CD4-positive, alpha-beta T cell treated with Interleukin-2 at 100 ng/mL for 4 hours (primary cell): ENCODE measurements at regions not wholly inside any gene's neighbourhood (a gene's known extent, or its start where the extent isn't known, plus 50 kb on each side); places are given as distances from the start of the nearest gene placed in this dataset.

Experiments
- DNase-seq: peaks from one replicate; pipeline ENCODE4 v3.0.0-alpha.2; 2020; ENCODE audit warnings: low spot score

GRCh38 chr1:58891347-58891746, 107.5 kb upstream of the JUN start:
- no peak for DNase-seq

DNA sequence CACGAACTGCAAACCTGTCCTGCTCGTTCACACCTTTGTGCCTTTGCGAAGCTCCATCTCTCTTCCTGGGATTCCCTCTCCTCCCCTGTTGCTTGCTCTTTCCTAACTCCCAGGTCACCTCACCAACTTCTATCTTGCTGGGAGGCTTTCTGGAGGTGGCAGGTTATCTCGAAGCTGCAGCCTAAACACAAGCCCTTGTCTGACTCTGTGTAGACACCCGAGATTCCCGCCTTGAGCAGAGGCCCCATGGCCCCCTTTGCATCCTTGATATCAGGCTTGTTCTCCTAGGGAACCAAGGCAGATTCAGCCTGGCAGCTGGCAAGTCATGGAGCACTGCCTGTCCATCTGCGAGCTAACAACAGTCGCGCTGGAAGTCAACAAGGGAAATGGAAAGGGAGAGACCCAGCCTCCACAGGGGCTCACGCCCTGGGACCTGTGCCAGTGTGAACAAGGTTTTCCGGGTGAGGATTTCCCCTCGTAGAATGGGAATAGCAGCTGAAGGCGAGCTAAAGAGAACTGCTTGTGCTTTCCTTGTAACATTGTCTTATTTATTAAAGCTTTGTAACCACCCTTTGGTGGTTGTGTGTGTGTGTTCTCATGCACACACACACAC, 109.5 kb upstream of the JUN start:
- no peak for DNase-seq

DNA sequence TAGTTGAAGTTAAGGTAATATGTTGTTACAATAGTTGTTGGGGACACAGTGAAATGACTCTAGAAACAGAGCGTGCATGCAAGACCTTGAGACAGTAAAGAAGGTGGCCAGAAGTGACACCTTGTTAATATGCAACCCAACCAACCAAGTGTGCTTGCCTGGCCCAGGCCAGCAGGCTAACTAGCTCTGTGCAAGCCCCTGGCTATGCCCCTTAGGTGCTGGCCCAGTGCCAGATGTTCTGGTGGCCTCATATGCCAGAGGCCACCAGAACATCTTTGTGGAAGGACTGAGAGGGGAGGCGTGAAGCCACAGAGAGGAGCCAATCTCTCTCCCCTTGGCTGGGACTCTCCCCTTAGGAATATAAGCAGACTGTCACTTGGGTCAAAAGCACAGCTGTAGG, 111.2 kb upstream of the JUN start:
- no peak for DNase-seq

- no peak for DNase-seq
These were observed 111.8 kb upstream of the JUN start for GRCh38 chr1:58895559-58896145.

DNA sequence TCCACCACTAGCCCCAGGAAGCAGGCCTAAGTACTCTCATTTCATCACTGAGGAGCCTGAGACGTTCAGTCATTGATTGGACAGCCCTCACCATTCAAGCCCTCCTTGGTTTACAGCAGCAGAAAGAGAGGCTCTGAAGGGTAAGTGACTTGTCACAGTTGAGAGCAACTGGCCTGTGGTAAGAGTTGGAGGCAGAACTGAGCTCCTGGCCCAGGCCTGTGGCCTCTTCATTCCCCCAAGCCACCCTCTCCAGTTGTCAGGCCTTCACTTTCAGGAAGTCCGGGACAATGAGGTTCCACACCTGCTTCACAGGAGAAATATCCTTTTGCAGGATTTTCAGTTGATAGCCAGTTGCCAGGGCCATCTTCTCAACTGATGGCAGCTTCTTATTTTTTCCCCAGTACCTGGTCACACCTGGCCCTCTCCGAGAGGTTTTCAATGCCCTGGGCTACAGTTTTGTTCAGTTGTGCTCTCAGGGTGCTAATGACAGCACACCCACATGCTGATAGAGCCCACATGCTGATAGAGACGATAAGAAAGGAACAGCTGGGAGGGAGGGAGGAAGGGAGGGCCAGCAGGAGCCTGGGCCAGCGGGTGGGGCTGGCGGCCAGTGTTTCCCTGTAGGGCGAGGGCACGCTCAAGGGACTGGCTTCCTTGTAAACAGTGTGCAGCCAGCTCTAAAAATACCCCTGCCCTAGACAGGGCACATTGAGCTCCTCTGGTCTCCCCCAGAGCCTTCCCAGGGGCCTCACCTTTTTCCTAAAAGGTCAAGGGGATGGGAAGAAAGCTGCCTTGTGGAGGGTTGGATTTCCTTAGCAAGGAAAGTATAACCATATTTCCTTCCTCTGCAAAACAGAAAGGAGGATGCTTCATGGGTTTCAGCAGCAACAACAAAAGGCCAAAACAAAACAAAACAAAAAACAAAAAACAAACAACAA, 112.7 kb upstream of the JUN start:
- no peak for DNase-seq

DNA sequence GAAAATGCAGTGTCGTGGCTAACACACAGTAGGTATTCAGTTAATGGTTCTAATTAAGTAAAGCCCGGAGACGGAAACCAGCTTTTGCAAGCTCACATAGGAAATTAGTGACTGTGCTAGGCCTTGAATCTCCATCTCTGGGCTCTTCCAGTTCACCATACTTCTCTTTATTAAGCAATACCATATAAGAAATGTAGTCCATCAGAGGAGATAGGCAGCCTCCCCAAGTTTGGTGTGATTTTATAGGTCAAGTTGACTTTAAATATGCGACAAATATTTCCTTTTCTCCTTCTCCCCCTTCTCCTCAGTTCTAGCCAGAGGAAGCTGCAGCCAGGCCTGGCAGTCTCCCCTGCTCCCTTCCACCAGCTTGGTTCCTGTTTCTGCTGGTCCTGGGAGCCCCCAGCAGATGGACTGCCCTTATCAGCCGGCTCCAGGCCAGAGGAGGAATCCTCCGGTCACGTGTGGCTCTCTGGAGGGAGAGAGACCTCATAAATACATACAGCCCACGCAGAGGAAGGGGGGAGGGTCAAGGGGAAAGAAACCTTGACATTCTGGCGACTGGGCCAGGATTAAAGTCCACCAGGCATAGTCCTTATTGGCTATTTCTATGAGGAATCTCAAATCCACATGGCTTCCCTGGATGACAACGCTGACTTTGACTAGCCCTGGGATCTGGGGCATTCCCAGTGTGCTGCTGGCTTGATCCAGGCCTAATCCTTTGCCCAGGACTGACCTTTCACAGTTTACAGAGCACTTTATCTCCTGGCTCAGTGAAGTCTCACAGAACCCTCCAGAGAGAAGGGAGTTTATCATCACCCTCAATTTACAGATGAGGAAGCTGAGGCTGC, 115.1 kb upstream of the JUN start:
- no peak for DNase-seq

- no peak for DNase-seq
These were observed 115.9 kb upstream of the JUN start for GRCh38 chr1:58899587-58900271.

GRCh38 chr1:58900396-58900795, 116.5 kb upstream of the JUN start:
- DNase-seq: no peak

- DNase-seq: no peak
These were observed 117.2 kb upstream of the JUN start for GRCh38 chr1:58901008-58901407.

DNA sequence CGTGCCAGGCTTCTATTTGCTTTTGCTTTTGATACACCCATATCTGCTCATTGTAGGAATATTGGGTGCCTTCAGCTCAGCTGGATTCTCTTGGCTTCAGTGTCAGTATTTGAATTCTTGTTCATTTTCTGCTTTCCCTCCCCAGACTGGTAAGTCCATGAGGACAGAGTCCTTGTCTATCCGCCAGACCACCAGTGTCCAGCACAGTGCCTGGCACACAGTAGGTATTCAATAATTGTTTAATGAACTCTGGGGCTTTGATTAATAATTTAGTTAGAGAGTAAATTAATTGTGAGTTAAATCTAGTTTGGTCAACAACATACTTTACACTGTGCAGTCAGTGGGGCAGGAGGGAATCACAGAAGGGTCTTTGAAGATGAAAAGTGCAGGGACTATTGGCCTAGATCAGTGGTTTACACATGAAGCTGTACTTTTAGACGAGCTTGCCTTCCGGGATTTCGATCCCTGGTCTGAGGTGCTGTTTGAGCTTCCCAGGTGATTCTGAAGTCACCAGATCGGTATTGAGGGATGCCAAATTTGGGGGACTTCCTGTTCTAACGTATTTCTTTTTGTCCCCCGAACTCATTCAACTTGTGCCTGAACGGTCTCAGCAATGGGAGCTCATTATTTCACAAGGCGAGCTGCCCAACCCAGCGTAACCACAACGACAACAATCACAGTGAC, 119.1 kb upstream of the JUN start:
- DNase-seq: no peak

DNA sequence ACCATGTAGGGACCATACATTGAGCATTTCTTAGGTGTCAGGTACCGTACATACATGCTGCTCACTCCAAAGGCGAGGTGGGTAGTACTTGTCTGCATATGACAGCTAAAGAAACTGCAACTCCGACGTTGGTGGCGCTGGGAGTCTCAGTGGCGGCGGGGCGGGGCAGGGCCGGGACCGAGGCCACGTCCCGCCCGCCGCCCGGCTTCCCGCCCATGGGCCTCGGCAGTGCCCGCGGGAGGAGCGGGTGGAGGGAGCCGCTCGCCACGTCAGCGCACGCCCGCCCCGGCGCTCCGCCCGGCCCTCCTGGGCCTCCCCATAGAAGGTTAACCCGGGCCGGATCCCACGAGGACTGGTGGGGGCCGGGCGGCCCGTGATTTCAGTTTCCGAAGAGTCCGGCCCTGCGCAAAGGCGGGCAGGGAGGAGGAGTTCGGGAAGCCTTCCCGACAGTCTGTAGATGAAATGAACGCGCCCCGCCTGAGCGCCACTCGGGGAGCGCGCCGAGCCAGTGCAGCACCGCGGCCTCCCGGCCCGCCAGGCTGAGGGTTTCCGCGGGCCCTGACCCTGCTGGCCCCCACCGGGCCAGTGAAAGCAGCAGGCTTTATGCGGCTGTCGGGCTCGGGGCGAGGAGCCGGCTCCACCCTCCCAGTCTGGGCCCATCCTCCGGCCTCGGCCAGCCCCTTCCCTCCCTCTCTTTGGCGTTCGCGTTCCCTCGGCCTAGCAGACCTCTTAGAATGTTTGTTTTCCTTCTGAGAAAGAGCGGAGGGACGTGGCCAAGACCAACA, 119.9 kb upstream of the JUN start:
- peak; percentile 75 for DNase-seq

DNA sequence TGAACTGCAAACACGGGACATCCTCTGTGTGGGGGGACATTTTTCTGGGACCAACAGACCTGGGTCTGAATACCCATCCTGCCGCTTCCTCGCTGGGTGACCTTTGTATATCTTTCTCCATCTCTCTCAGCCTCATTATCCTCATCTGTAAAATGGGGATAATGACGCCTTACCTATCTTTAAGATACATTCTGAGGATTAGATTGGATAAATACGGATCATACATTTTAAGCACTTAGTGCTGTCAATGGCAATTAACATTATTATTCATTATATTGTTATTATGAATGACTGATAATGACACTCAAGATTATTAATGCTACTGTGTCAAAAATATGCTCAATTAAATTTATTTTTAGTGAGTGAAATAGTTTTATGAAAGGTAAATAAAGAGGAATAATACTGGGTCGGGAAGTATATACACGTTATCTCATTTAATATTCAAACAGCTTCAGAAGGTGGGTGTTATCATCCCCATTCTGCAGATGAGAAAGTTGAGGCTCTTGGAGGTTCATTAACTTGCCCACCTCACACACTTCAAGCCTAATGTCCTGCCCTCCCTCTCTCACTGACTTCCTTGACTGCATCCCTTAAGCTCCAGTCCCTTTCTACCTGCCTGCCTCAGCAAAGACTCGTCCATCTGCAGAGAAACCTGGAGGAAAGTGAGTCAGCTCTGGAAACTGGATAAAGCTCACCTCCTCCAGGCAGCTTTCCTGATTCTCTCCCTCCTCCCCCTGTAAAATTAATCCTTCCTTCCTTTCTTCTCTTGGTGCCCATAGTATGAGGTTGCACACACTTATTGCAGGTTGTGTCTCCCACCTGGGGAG, 120.7 kb upstream of the JUN start:
- no peak for DNase-seq

DNA sequence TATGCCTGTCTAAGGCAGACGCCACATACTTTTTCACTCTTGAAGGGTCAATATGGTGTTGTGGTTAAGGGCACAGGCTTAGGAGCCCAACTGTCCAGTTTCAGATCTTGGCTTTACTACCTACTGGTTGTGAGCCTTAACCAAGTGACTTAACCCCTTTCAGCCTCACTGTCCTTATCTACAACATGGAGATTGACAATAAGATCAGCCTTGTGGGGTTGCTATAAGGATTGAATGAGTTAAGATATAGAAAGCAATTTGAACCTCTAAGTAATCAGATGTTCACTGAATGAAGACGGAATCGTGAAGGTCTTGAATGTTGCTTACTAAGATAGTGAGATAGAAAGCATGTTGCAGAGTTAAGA, 121.3 kb upstream of the JUN start:
- DNase-seq: no peak

GRCh38 chr1:58905628-58906221, 121.9 kb upstream of the JUN start:
- no peak for DNase-seq

DNA sequence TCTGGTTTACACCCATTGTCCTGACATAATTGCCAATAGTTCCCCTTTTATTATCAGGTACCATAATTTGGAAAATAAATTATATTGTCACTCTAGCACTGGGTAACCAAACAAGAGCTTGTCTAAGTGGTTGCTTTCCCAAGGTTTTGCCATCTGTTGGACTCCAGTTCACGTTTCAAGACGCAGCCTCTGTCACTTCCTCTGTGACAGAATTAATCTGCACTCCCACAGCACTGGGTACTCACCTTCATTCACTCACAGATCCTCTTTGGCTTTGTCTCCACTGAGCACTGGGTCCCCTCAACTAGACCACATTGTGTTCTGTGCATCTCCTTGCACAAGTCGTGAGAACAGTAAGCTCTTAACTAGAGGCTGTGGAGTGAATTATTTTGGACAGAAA, 123.6 kb upstream of the JUN start:
- DNase-seq: no peak

DNA sequence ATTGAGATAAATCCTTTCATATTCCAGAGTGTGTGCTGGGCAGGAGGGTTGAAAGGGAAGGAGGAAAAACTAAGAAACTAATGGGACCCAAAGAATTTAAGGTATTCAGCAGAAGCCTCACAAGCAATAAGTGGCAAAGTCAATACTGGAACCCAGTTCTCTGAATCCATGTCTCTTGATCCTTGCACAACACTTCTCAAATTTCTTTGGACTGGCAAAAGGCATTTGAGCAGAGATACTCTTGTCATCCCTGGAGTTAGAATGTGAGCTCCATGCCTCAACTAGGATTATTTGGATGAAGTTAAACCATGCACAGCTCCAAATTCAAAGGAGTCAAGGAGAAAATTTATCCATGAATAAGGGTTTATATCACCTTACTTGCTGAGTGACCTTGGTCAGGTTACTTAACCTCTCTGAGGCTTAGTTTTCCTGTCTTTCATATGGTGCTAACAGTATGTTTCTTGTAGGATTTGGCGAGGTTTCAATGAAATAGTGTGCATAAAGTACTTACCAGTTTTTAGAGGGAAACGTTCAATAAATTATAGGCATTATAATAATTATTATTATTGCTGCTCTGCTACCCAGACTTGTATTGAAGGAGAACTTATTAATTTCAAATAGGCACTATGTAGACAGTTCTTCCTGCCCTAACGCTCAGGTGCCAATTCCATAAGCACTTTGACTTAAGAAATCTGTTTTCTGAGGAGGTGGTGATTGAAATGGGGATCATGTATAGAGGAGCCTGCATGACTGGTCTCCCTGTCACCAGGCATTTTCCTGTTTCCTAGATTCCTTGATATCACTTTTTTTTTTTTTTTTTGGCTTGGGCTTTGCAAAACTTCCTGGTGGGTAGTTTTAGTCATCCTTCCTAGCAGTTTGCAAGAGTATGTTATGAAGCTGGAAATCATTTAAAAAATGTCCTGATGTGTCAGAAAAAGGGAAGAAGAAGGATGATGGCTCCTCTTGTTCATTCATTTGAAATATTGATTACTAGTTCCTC, 125.0 kb upstream of the JUN start:
- no peak for DNase-seq

- no peak for DNase-seq
These were observed 126.3 kb upstream of the JUN start for GRCh38 chr1:58909914-58910681.
